Nephron progenitor cell (in vitro differentiated cells): ENCODE measurements at regions not wholly inside any gene's neighbourhood (a gene's known extent, or its start where the extent isn't known, plus 50 kb on each side); places are given as distances from the start of the nearest gene placed in this dataset.

Experiments used
- DNase-seq: peaks from one replicate; pipeline ENCODE4 v3.0.0; 2021
- H3K27ac Mint-ChIP-seq: 2 replicates; pipeline ENCODE4 v1.8.0; 2021; ENCODE audit warnings: mild to moderate bottlenecking, moderate library complexity, mixed read lengths
- H3K27me3 Mint-ChIP-seq: 2 replicates; pipeline ENCODE4 v1.8.0; 2021; ENCODE audit warnings: mild to moderate bottlenecking, low read depth, mixed read lengths; ENCODE audit not compliant: poor library complexity
- H3K36me3 Mint-ChIP-seq: 2 replicates; pipeline ENCODE4 v1.8.0; 2021; ENCODE audit warnings: low read depth, mixed read lengths
- H3K4me1 Mint-ChIP-seq: 2 replicates; pipeline ENCODE4 v1.8.0; 2021; ENCODE audit warnings: mixed read lengths
- H3K4me3 Mint-ChIP-seq: 2 replicates; pipeline ENCODE4 v1.8.0; 2021; ENCODE audit warnings: mild to moderate bottlenecking, moderate library complexity, mixed read lengths
- H3K9me3 Mint-ChIP-seq: 2 replicates; pipeline ENCODE4 v1.8.0; 2021; ENCODE audit warnings: mild to moderate bottlenecking, moderate library complexity, mixed read lengths
- CTCF ChIP-seq: fragments of 200-600 bp; sonication (generic); IDR thresholded peaks from 2 replicates; pipeline ENCODE4 v1.5.0; 2021; ENCODE audit warnings: antibody characterized with exemption

GRCh38 chr3:14328422-14328821, 74.0 kb upstream of the SLC6A6 start:
- Mint-ChIP-seq H3K36me3 (no peaks in the 10 kb centered on the region), H3K4me1 (peaks cover 34% of the 10 kb centered on the region), H3K27ac (no peak overlapping the region), H3K4me3 (no peak overlapping the region), H3K9me3 (no peaks in the 10 kb centered on the region), H3K27me3 (peaks cover 14% of the 10 kb centered on the region)
- no peak for DNase-seq
- TF ChIP-seq CTCF = no peak

GRCh38 chr3:14329116-14329830, 73.1 kb upstream of the SLC6A6 start:
- no peak overlapping the region for H3K4me3 Mint-ChIP-seq
- no peak for DNase-seq
- no peak overlapping the region for H3K27ac Mint-ChIP-seq
- H3K36me3 Mint-ChIP-seq = no peaks in the 10 kb centered on the region
- H3K27me3 Mint-ChIP-seq = peaks cover 17% of the 10 kb centered on the region
- no peaks in the 10 kb centered on the region for H3K9me3 Mint-ChIP-seq
- no peak for TF ChIP-seq CTCF
- peaks cover 25% of the 10 kb centered on the region for H3K4me1 Mint-ChIP-seq

- no peaks in the 10 kb centered on the region for H3K36me3 Mint-ChIP-seq
- no peaks in the 10 kb centered on the region for H3K9me3 Mint-ChIP-seq
- peaks cover 19% of the 10 kb centered on the region for H3K27me3 Mint-ChIP-seq
- peaks cover 20% of the 10 kb centered on the region for H3K4me1 Mint-ChIP-seq
- H3K4me3 Mint-ChIP-seq = no peak overlapping the region
- no peak for DNase-seq
- no peak for TF ChIP-seq CTCF
- H3K27ac Mint-ChIP-seq = no peak overlapping the region
These were observed 72.6 kb upstream of the SLC6A6 start for GRCh38 chr3:14329842-14330241.

GRCh38 chr3:14330508-14330907, 71.9 kb upstream of the SLC6A6 start:
- peaks cover 25% of the 10 kb centered on the region for H3K27me3 Mint-ChIP-seq

GRCh38 chr3:14331251-14331650, 71.2 kb upstream of the SLC6A6 start:
- H3K4me3 Mint-ChIP-seq = no peak overlapping the region

More at GRCh38 chr3:14330508-14330907, 71.9 kb upstream of the SLC6A6 start:
- no peak for TF ChIP-seq CTCF
- Mint-ChIP-seq H3K36me3 (no peaks in the 10 kb centered on the region), H3K4me3 (no peak overlapping the region), H3K9me3 (no peaks in the 10 kb centered on the region), H3K27ac (no peak overlapping the region), H3K4me1 (peaks cover 15% of the 10 kb centered on the region)
- no peak for DNase-seq

More at GRCh38 chr3:14331251-14331650, 71.2 kb upstream of the SLC6A6 start:
- Mint-ChIP-seq H3K36me3 (no peaks in the 10 kb centered on the region), H3K27me3 (peaks cover 25% of the 10 kb centered on the region), H3K27ac (no peak overlapping the region), H3K4me1 (peaks cover 15% of the 10 kb centered on the region), H3K9me3 (no peaks in the 10 kb centered on the region)
- no peak for DNase-seq
- no peak for TF ChIP-seq CTCF
